BLaER1 treated with 17β-estradiol and CSF1 and Interleukin-3, amounts not matched to agents 10 nM and 100 nM (cell line): ENCODE measurements at regions not wholly inside any gene's neighbourhood (a gene's known extent, or its start where the extent isn't known, plus 50 kb on each side); places are given as distances from the start of the nearest gene placed in this dataset.

Experiments
- H3K27ac ChIP-seq, 11 experiments: shearing (Covaris generic); formaldehyde crosslinking; 2 replicates each; pipeline ENCODE4 v1.8.1; 2022
- H3K27me3 ChIP-seq, 11 experiments: shearing (Covaris generic); formaldehyde crosslinking; 2 replicates each; pipeline ENCODE4 v1.8.1; 2022
- H3K36me3 ChIP-seq, 11 experiments: shearing (Covaris generic); formaldehyde crosslinking; 2 replicates each; pipeline ENCODE4 v1.8.1; 2022
- H3K4me1 ChIP-seq, 10 experiments: shearing (Covaris generic); formaldehyde crosslinking; 2 replicates each; pipeline ENCODE4 v1.8.1; 2022
- H3K4me2 ChIP-seq, 11 experiments: shearing (Covaris generic); formaldehyde crosslinking; 2 replicates each; pipeline ENCODE4 v1.8.1; 2022
- H3K4me3 ChIP-seq, 10 experiments: shearing (Covaris generic); formaldehyde crosslinking; 2 replicates each; pipeline ENCODE4 v1.8.1; 2022
- H3K9ac ChIP-seq, 11 experiments: shearing (Covaris generic); formaldehyde crosslinking; 2 replicates each; pipeline ENCODE4 v1.8.1; 2022
- H3K9me3 ChIP-seq, 11 experiments: shearing (Covaris generic); formaldehyde crosslinking; replicated peaks in 1 of 11; 2 replicates each; pipeline ENCODE4 v1.8.1; 2022
- H4K20me1 ChIP-seq, 11 experiments: shearing (Covaris generic); formaldehyde crosslinking; 2 replicates each; pipeline ENCODE4 v1.8.1; 2022
- Cebpa-rat ChIP-seq, 11 experiments: shearing (Covaris generic); IDR thresholded peaks; 2 replicates each; pipeline ENCODE4 v1.8.1; 2022

- H3K9ac ChIP-seq: no peak overlapping the region
- H3K27me3 ChIP-seq: no peaks in the 10 kb centered on the region
- no peaks in the 10 kb centered on the region for H4K20me1 ChIP-seq
Observed at GRCh38 chr1:187411118-187411517, 582.4 kb downstream of the PLA2G4A start.

GRCh38 chr1:187413405-187414169 lies 584.8 kb downstream of the PLA2G4A start:
- Histone ChIP-seq H3K4me3 (no peak overlapping the region), H3K27ac (no peak overlapping the region), H3K9ac (no peak overlapping the region), H3K9me3 (no peaks in the 10 kb centered on the region), H3K36me3 (no peaks in the 10 kb centered on the region), H3K4me1 (peaks cover 0 to 7% (median 0%) of the 10 kb centered on the region in 10 experiments; a peak in 7 of 20 replicates), H3K4me2 (no peak overlapping the region), H3K27me3 (no peaks in the 10 kb centered on the region), H4K20me1 (no peaks in the 10 kb centered on the region)
- TF ChIP-seq Cebpa-rat (IDR thresholded peaks at IDR 0.05): no peak

More at GRCh38 chr1:187411118-187411517, 582.4 kb downstream of the PLA2G4A start:
- Histone ChIP-seq H3K4me1 (peaks cover 0 to 14% (median 0%) of the 10 kb centered on the region in 10 experiments; a peak in 7 of 20 replicates), H3K9me3 (no peaks in the 10 kb centered on the region), H3K27ac (no peak overlapping the region), H3K4me3 (no peak overlapping the region), H3K4me2 (no peak overlapping the region), H3K36me3 (no peaks in the 10 kb centered on the region)
- TF ChIP-seq Cebpa-rat (IDR thresholded peaks at IDR 0.05): no peak

- Histone ChIP-seq H3K9ac (no peak overlapping the region), H3K4me1 (no peaks in the 10 kb centered on the region), H4K20me1 (no peaks in the 10 kb centered on the region), H3K27me3 (no peaks in the 10 kb centered on the region), H3K27ac (no peak overlapping the region), H3K4me3 (no peak overlapping the region), H3K9me3 (no peaks in the 10 kb centered on the region), H3K4me2 (no peak overlapping the region), H3K36me3 (no peaks in the 10 kb centered on the region)
- no peak for TF ChIP-seq Cebpa-rat (IDR thresholded peaks at IDR 0.05)
Observed at GRCh38 chr1:187415065-187415464, 586.3 kb downstream of the PLA2G4A start.

GRCh38 chr1:187417520-187417919 lies 588.8 kb downstream of the PLA2G4A start:
- no peak for TF ChIP-seq Cebpa-rat (IDR thresholded peaks at IDR 0.05)
- Histone ChIP-seq H3K36me3 (no peaks in the 10 kb centered on the region), H3K27ac (no peak overlapping the region), H3K9me3 (no peaks in the 10 kb centered on the region), H3K4me2 (no peak overlapping the region), H3K4me1 (no peaks in the 10 kb centered on the region), H3K9ac (no peak overlapping the region), H3K4me3 (no peak overlapping the region), H4K20me1 (no peaks in the 10 kb centered on the region), H3K27me3 (no peaks in the 10 kb centered on the region)

- Histone ChIP-seq H3K27me3 (no peaks in the 10 kb centered on the region), H3K4me1 (no peaks in the 10 kb centered on the region), H4K20me1 (no peaks in the 10 kb centered on the region), H3K9ac (no peak overlapping the region), H3K9me3 (no peaks in the 10 kb centered on the region), H3K27ac (no peak overlapping the region), H3K4me3 (no peak overlapping the region), H3K36me3 (no peaks in the 10 kb centered on the region), H3K4me2 (no peak overlapping the region)
- no peak for TF ChIP-seq Cebpa-rat (IDR thresholded peaks at IDR 0.05)
Observed at GRCh38 chr1:187433598-187433997, 604.8 kb downstream of the PLA2G4A start.

GRCh38 chr1:187442603-187443002 lies 613.9 kb downstream of the PLA2G4A start:
- H3K4me2 ChIP-seq: no peak overlapping the region
- H3K36me3 ChIP-seq: no peaks in the 10 kb centered on the region
- H4K20me1 ChIP-seq: no peaks in the 10 kb centered on the region
- TF ChIP-seq Cebpa-rat (IDR thresholded peaks at IDR 0.05): no peak
- H3K9ac ChIP-seq: no peak overlapping the region
- no peak overlapping the region for H3K27ac ChIP-seq
- H3K4me1 ChIP-seq: no peaks in the 10 kb centered on the region
- H3K9me3 ChIP-seq: no peaks in the 10 kb centered on the region
- no peak overlapping the region for H3K4me3 ChIP-seq
- no peaks in the 10 kb centered on the region for H3K27me3 ChIP-seq

- Histone ChIP-seq H3K4me2 (no peak overlapping the region), H4K20me1 (no peaks in the 10 kb centered on the region), H3K27me3 (no peaks in the 10 kb centered on the region), H3K4me1 (no peaks in the 10 kb centered on the region), H3K9me3 (no peaks in the 10 kb centered on the region), H3K4me3 (no peak overlapping the region), H3K27ac (no peak overlapping the region), H3K36me3 (no peaks in the 10 kb centered on the region), H3K9ac (no peak overlapping the region)
- no peak for TF ChIP-seq Cebpa-rat (IDR thresholded peaks at IDR 0.05)
Observed at GRCh38 chr1:187443939-187444338, 615.2 kb downstream of the PLA2G4A start.

GRCh38 chr1:187445066-187445465 lies 616.3 kb downstream of the PLA2G4A start:
- TF ChIP-seq Cebpa-rat (IDR thresholded peaks at IDR 0.05): no peak
- Histone ChIP-seq H3K9ac (no peak overlapping the region), H3K4me3 (no peak overlapping the region), H3K27ac (no peak overlapping the region), H3K9me3 (no peaks in the 10 kb centered on the region), H3K4me2 (no peak overlapping the region), H3K4me1 (no peaks in the 10 kb centered on the region), H3K27me3 (no peaks in the 10 kb centered on the region), H4K20me1 (no peaks in the 10 kb centered on the region), H3K36me3 (no peaks in the 10 kb centered on the region)

GRCh38 chr1:187451238-187451637 lies 622.5 kb downstream of the PLA2G4A start:
- Histone ChIP-seq H3K27ac (no peak overlapping the region), H3K4me3 (no peak overlapping the region), H3K4me1 (no peaks in the 10 kb centered on the region), H3K27me3 (no peaks in the 10 kb centered on the region), H3K4me2 (no peak overlapping the region), H3K9ac (no peak overlapping the region), H3K9me3 (no peaks in the 10 kb centered on the region), H4K20me1 (no peaks in the 10 kb centered on the region), H3K36me3 (no peaks in the 10 kb centered on the region)
- no peak for TF ChIP-seq Cebpa-rat (IDR thresholded peaks at IDR 0.05)

GRCh38 chr1:187454010-187454409 lies 625.3 kb downstream of the PLA2G4A start:
- Histone ChIP-seq H3K9ac (no peak overlapping the region), H3K36me3 (no peaks in the 10 kb centered on the region), H3K4me3 (no peak overlapping the region), H4K20me1 (no peaks in the 10 kb centered on the region), H3K9me3 (no peaks in the 10 kb centered on the region), H3K4me1 (no peaks in the 10 kb centered on the region), H3K27me3 (no peaks in the 10 kb centered on the region), H3K27ac (no peak overlapping the region), H3K4me2 (no peak overlapping the region)
- no peak for TF ChIP-seq Cebpa-rat (IDR thresholded peaks at IDR 0.05)
